GM21576 (cell line): ENCODE measurements at regions not wholly inside any gene's neighbourhood (a gene's known extent, or its start where the extent isn't known, plus 50 kb on each side); places are given as distances from the start of the nearest gene placed in this dataset.

Experiments used
- ATAC-seq: cut with Tn5 transposase; IDR thresholded peaks from one replicate; pipeline ENCODE4 v1.9.1; 2021; ENCODE audit warnings: mild to moderate bottlenecking, moderate library complexity; ENCODE audit not compliant: unreplicated experiment

- no peak for ATAC-seq
Measured at GRCh38 chr6:22668307-22668706, 98.9 kb downstream of the HDGFL1 start.

- ATAC-seq, result no peak
Measured at GRCh38 chr6:22668717-22669116, 99.4 kb downstream of the HDGFL1 start.

- no peak for ATAC-seq
Measured at GRCh38 chr6:22670605-22671004, 101.2 kb downstream of the HDGFL1 start.

GRCh38 chr6:22673474-22673873 is 104.1 kb downstream of the HDGFL1 start:
- no peak for ATAC-seq

- ATAC-seq, result no peak
Measured at GRCh38 chr6:22680950-22681349, 111.6 kb downstream of the HDGFL1 start.

GRCh38 chr6:22681761-22682160 is 112.4 kb downstream of the HDGFL1 start:
- ATAC-seq, result no peak

- no peak for ATAC-seq
Measured at GRCh38 chr6:22682979-22683378, 113.6 kb downstream of the HDGFL1 start.

- ATAC-seq, result no peak
Measured at GRCh38 chr6:22690446-22690845, 121.1 kb downstream of the HDGFL1 start.

- no peak for ATAC-seq
Measured at GRCh38 chr6:22694092-22694724, 124.8 kb downstream of the HDGFL1 start.

GRCh38 chr6:22696481-22696880 is 127.1 kb downstream of the HDGFL1 start:
- ATAC-seq, result no peak

GRCh38 chr6:22697306-22697705 is 127.9 kb downstream of the HDGFL1 start:
- ATAC-seq, result no peak

- ATAC-seq, result no peak
Measured at GRCh38 chr6:22699151-22699550, 129.8 kb downstream of the HDGFL1 start.

- no peak for ATAC-seq
Measured at GRCh38 chr6:22706651-22707050, 137.3 kb downstream of the HDGFL1 start.

GRCh38 chr6:22708469-22708868 is 139.1 kb downstream of the HDGFL1 start:
- no peak for ATAC-seq

- no peak for ATAC-seq
Measured at GRCh38 chr6:22709803-22710202, 140.4 kb downstream of the HDGFL1 start.

- ATAC-seq, result no peak
Measured at GRCh38 chr6:22716721-22717120, 147.4 kb downstream of the HDGFL1 start.

- ATAC-seq, result no peak
Measured at GRCh38 chr6:22717915-22718314, 148.5 kb downstream of the HDGFL1 start.

GRCh38 chr6:22722913-22723312 is 153.5 kb downstream of the HDGFL1 start:
- ATAC-seq, result no peak

- ATAC-seq, result no peak
Measured at GRCh38 chr6:22726966-22727365, 157.6 kb downstream of the HDGFL1 start.

- no peak for ATAC-seq
Measured at GRCh38 chr6:22727710-22728109, 158.3 kb downstream of the HDGFL1 start.

GRCh38 chr6:22732176-22732970 is 163.0 kb downstream of the HDGFL1 start:
- ATAC-seq, result no peak

- no peak for ATAC-seq
Measured at GRCh38 chr6:22736740-22737139, 167.4 kb downstream of the HDGFL1 start.

- ATAC-seq, result no peak
Measured at GRCh38 chr6:22737331-22737730, 168.0 kb downstream of the HDGFL1 start.
